ENCODE measurements at regions not wholly inside any gene's neighbourhood (a gene's known extent, or its start where the extent isn't known, plus 50 kb on each side); places are given as distances from the start of the nearest gene placed in this dataset.

GRCh38 chr2:76612764-76613163, 902.0 kb upstream of the GCFC2 start:
- TF ChIP-seq YY1 (IDR thresholded peaks at IDR 0.05; ENCODE audit: insufficient read depth, insufficient read length) (no peak), ZNF274 (IDR thresholded peaks at IDR 0.05; ENCODE audit: low read depth, low read length) (no peak), SUZ12 (IDR thresholded peaks at IDR 0.05; ENCODE audit: extremely low read depth, insufficient read depth, insufficient read length) (no peak)

All from NT2/D1 (cell line).